Fibroblast of pulmonary artery (primary cell): ENCODE measurements at regions not wholly inside any gene's neighbourhood (a gene's known extent, or its start where the extent isn't known, plus 50 kb on each side); places are given as distances from the start of the nearest gene placed in this dataset.
A peak's percentile ranks its signal among the peaks of the same experiment; 100 is the strongest.

Experiments
- DNase-seq: peaks from one replicate; pipeline ENCODE4 v3.0.0-alpha.2; 2010; ENCODE audit warnings: low read depth
- H3K4me3 ChIP-seq: replicated peaks from 2 replicates; pipeline ENCODE4 v1.5.1; 2011; ENCODE audit warnings: low read depth, mild to moderate bottlenecking, control low read depth, low read length, moderate library complexity
- TF ChIP-seq, protein P1 (sequence below): IDR thresholded peaks from 2 replicates; pipeline ENCODE4 v1.5.1; 2011; ENCODE audit warnings: mild to moderate bottlenecking, control low read depth, low read length, inconsistent platforms; ENCODE audit errors: missing control alignments

DNA sequence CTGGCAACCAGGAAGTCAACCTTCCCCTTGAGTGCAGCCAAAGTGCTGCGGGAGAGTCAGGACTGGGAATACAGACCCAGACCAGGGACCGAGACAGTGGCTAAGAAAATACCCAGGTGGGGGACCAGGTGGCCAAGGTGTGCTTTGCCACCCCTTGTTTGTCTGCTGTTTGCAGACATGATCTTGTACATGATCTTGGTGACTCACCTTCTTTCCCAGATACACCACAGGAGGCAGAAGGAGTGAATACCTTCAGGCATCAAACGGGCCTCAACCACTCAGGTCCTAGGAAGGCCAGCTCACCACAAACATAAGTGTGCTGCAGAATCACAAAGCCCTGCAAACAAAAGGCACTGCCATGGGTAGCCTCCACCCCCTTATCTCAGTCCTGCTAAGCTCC, 62.0 kb downstream of the CNGA2 start:
- TF ChIP-seq, protein P1, sequence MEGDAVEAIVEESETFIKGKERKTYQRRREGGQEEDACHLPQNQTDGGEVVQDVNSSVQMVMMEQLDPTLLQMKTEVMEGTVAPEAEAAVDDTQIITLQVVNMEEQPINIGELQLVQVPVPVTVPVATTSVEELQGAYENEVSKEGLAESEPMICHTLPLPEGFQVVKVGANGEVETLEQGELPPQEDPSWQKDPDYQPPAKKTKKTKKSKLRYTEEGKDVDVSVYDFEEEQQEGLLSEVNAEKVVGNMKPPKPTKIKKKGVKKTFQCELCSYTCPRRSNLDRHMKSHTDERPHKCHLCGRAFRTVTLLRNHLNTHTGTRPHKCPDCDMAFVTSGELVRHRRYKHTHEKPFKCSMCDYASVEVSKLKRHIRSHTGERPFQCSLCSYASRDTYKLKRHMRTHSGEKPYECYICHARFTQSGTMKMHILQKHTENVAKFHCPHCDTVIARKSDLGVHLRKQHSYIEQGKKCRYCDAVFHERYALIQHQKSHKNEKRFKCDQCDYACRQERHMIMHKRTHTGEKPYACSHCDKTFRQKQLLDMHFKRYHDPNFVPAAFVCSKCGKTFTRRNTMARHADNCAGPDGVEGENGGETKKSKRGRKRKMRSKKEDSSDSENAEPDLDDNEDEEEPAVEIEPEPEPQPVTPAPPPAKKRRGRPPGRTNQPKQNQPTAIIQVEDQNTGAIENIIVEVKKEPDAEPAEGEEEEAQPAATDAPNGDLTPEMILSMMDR: no peak

DNA sequence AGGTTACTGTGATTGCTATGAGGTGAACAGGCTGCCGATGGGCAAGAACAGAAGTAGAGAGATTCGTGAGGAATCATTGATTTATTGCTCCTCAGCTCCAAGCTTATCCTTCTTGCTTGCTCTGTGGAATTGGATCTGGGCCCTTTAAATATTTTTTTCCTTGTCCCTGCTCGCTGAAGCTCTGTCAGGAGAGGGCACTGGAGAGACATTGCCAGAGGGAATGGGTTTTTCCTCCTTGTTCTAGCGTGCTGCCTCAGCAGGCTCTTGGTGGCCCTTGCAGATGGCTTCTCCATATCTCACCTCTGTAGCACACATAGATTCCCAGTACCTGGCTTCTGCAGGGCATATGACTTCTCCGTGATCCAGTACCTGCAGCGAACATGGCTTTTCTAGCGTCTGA, 67.4 kb downstream of the CNGA2 start:
- TF ChIP-seq, protein P1: peak; percentile 35
- peak; percentile 14 for DNase-seq
- H3K4me3 ChIP-seq: no peak overlapping the region

More for the DNA sequence above, 62.0 kb downstream of the CNGA2 start:
- H3K4me3 ChIP-seq: no peak overlapping the region
- DNase-seq: no peak

DNA sequence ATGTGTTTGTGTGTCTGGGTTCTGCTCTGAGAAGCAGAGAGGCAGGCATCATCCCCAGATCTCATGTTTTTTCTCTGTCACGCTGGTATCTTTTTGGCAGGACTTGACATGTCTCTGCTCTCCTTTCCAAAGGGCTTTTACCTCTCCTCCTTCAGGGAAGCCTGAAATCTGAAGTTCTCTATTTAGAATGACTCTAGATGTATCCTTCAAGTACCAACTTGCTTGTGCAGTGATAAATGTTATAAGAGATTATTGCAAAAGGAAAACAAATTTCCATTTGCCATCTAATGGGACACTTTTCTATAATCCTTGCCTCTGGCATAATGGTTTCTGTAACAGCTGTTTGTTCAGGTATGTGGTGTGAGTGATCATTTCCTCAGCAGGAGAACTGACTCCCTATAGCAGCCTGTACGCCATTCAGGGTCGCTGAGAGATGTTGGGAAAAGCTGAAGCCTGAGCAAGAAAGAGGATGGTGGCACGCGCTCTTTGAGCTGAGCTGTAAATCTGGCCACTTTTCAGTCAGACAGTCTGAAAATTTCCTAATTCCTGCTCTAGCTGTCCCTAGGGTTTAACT, 72.5 kb downstream of the CNGA2 start:
- no peak for DNase-seq
- H3K4me3 ChIP-seq: no peak overlapping the region
- TF ChIP-seq, protein P1: no peak

DNA sequence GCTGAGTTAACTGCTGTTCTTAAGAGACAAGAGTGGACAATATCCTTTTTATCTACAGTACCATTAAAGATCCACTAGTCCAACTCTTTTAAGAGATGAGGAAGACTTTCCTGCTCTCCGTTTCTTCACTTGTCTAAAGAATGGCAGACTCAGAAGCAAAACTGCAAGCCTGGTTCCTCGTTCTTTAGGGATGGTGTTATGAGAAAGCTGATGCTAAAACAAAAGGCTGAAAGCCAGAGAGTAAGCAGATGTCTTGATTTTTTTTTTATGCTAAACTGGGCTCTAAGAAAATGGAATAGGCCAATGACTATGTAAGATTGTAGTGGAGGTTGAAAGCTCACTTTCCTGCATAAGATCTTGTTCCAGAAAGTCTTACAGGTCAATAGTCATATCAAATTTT, 78.1 kb downstream of the CNGA2 start:
- DNase-seq: no peak
- TF ChIP-seq, protein P1: no peak

DNA sequence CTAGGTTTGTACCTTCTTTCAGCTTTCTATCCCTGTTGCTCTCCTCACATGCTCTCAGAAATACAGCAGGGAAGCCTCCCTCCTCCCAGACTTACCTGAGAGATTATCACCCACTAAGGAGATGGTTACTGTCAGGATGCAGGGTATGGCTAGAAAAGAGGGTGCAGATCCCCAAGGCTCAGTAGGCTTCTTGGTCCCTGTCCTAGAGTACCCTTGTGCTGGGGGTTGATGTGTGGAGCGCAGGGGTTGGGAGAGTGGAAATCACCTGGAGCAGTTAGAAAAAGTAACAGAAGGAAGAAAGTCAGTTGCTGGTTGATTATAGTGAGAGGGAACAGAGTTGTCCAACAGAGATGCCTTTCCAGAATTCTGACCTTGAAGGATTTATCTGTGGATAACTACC, 80.2 kb downstream of the CNGA2 start:
- TF ChIP-seq, protein P1: no peak
- no peak for DNase-seq
- H3K4me3 ChIP-seq: no peak overlapping the region

More for the DNA sequence above, 78.1 kb downstream of the CNGA2 start:
- no peak overlapping the region for H3K4me3 ChIP-seq

DNA sequence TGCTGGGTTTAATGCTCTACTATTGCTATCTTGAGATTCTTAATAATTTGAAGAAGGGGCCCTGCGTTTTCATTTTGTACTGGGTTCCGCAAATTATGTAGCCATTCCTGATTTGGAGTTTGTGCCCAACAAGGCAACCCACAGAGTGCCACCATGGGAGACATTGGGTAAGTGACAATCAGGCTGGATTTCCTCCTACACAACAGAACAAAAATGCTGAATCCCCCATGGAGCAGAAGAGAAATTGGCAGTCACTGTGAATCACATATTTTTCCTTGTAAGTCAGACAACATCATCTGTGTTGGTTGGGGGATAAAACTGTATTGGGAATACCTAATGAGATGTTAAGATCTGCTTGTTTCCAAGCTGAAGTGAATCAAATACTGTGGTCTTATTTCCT, 80.9 kb downstream of the CNGA2 start:
- no peak overlapping the region for H3K4me3 ChIP-seq
- TF ChIP-seq, protein P1: no peak
- peak; percentile 14 for DNase-seq

DNA sequence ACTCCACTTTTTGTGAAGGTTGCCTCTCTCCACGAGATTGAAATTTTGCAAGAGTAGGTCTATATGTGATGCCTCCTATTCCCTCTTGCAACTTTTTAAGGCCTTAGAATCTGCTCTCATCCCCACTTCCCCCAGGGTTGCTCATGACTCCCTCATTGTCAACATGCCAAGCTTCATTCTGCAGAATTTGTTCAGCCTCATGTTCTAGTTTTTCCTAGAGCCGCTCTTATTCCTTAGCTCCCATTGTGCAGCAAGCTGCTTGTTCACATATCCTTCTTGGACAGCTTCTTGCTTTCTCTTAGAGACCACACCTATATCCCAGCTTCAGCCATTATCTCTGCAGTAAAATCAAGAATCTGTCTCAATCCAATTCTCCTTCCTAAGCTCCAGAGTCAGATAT, 82.4 kb downstream of the CNGA2 start:
- no peak for DNase-seq
- no peak overlapping the region for H3K4me3 ChIP-seq
- TF ChIP-seq, protein P1: no peak
